GM12872 (cell line): ENCODE measurements at regions not wholly inside any gene's neighbourhood (a gene's known extent, or its start where the extent isn't known, plus 50 kb on each side); places are given as distances from the start of the nearest gene placed in this dataset.

Experiments used
- CTCF ChIP-seq: IDR thresholded peaks from 3 replicates; pipeline ENCODE4 v1.5.1; 2011; ENCODE audit warnings: low read depth, mild to moderate bottlenecking, low read length, moderate library complexity; ENCODE audit not compliant: insufficient read depth

- no peak for TF ChIP-seq CTCF
Observed at GRCh38 chr18:76584414-76585310, 89.6 kb upstream of the ZNF516 start.

GRCh38 chr18:76581261-76581660 lies 86.2 kb upstream of the ZNF516 start:
- TF ChIP-seq CTCF: no peak

- TF ChIP-seq CTCF: no peak
Observed at GRCh38 chr18:76580288-76580962, 85.4 kb upstream of the ZNF516 start.

GRCh38 chr18:76579301-76579695 lies 84.3 kb upstream of the ZNF516 start:
- no peak for TF ChIP-seq CTCF

- no peak for TF ChIP-seq CTCF
Observed at GRCh38 chr18:76578571-76579300, 83.7 kb upstream of the ZNF516 start.

GRCh38 chr18:76573325-76574025 lies 78.4 kb upstream of the ZNF516 start:
- no peak for TF ChIP-seq CTCF
